ENCODE measurements at regions not wholly inside any gene's neighbourhood (a gene's known extent, or its start where the extent isn't known, plus 50 kb on each side); places are given as distances from the start of the nearest gene placed in this dataset.

- TF ChIP-seq EGR1 (IDR thresholded peaks at IDR 0.05) (no peak), MAX (IDR thresholded peaks at IDR 0.05) (no peak), NFIC (IDR thresholded peaks at IDR 0.05) (no peak), RAD21 (IDR thresholded peaks at IDR 0.05; ENCODE audit: low read depth) (no peak), YY1 (IDR thresholded peaks at IDR 0.05; ENCODE audit: low read depth) (no peak), CEBPB (IDR thresholded peaks at IDR 0.05) (no peak), REST (IDR thresholded peaks at IDR 0.05; ENCODE audit: low read depth) (no peak), FOXM1 (IDR thresholded peaks at IDR 0.05; ENCODE audit: borderline replicate concordance, low read depth) (no peak), TCF12 (IDR thresholded peaks at IDR 0.05; ENCODE audit: low read depth) (no peak), EP300 (IDR thresholded peaks at IDR 0.05; ENCODE audit: borderline replicate concordance) (no peak), ZBTB7A (IDR thresholded peaks at IDR 0.05; ENCODE audit: low read depth) (no peak), TAF1 (IDR thresholded peaks at IDR 0.05; ENCODE audit: low read depth) (no peak), CREB1 (IDR thresholded peaks at IDR 0.05; ENCODE audit: low read depth) (no peak)
These were observed 81.7 kb upstream of the SEC11C start for GRCh38 chr18:59057969-59058368.

Measured in Ishikawa (cell line).